Lower leg skin (tissue), 4 donors: ENCODE measurements at regions not wholly inside any gene's neighbourhood (a gene's known extent, or its start where the extent isn't known, plus 50 kb on each side); places are given as distances from the start of the nearest gene placed in this dataset.

Experiments used
- DNase-seq, 2 donors: peaks; one replicate each; pipeline ENCODE4 v3.0.0-alpha.2; 2019; ENCODE audit warnings: low spot score in 2 of 2
- H3K4me3 ChIP-seq: fragments of 200-600 bp; sonication (generic); 2 replicates; pipeline ENCODE4 v1.5.1; 2017; ENCODE audit warnings: mild to moderate bottlenecking, low read depth; ENCODE audit not compliant: poor library complexity, severe bottlenecking
- POLR2A ChIP-seq, 2 donors: fragments of 450-650 bp; IDR thresholded peaks; one replicate each; pipeline ENCODE4 v1.6.1; 2016 to 2017; ENCODE audit warnings: antibody characterized with exemption in 2 of 2, mild to moderate bottlenecking in 1 of 2, moderate library complexity in 1 of 2
- WGBS, 2 donors: methylation state at CpG; one replicate each; pipeline ENCODE4 v1.1.5; 2018; 5-methylcytosine and 5-hydroxymethylcytosine counted together
- intact Hi-C: fragments of 100-400 bp; cut with DNase I; formaldehyde crosslinking; loops from one replicate; pipeline ENCODE4 v1.15.0; 2023; ENCODE audit warnings: low total_unique reads
- TF ChIP-seq, protein P1 (sequence below), 3 donors: fragments of 450-650 bp; IDR thresholded peaks; one replicate each; pipeline ENCODE4 v1.5.1; 2016; ENCODE audit warnings: antibody characterized with exemption in 3 of 3, mild to moderate bottlenecking in 3 of 3, moderate library complexity in 2 of 3

DNA sequence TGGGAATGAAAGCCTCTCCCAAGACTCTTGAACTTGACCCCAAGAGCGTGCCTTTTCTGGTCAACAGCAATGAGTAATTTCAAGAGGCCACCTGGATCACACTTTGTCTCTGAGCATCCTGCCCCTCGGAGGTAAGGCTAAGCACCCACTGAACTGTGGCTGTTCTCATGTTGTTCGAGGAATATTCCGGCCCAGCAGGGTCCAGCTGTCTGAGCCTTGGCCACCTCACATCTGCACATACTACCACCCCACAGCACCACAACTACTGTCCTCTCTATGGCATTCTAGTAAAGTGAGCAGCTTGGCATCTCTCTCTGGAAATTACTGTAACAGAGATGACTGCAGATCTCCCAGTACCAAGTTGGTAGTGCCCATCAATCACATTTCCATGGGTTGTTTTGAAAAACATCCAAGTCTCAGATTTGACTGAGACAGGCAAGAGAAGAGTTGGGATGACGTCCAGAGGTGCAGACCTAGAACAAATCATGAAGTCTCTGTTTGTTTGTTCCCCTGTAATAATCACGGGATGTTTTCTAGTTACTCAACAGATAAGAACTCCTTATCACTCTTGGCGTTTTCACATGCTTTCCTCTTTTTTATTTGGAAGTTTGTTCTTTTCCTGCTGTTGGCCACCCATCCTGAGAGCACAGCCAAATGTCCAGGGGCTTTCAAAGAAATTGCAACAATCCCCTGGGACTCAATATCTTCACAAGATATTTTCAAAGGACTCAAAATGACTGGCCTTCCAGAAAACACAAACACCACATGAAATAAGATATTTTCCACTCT, 336.0 kb upstream of the TNP1 start:
- no peak for TF ChIP-seq POLR2A (IDR thresholded peaks at IDR 0.05)
- TF ChIP-seq, protein P1, sequence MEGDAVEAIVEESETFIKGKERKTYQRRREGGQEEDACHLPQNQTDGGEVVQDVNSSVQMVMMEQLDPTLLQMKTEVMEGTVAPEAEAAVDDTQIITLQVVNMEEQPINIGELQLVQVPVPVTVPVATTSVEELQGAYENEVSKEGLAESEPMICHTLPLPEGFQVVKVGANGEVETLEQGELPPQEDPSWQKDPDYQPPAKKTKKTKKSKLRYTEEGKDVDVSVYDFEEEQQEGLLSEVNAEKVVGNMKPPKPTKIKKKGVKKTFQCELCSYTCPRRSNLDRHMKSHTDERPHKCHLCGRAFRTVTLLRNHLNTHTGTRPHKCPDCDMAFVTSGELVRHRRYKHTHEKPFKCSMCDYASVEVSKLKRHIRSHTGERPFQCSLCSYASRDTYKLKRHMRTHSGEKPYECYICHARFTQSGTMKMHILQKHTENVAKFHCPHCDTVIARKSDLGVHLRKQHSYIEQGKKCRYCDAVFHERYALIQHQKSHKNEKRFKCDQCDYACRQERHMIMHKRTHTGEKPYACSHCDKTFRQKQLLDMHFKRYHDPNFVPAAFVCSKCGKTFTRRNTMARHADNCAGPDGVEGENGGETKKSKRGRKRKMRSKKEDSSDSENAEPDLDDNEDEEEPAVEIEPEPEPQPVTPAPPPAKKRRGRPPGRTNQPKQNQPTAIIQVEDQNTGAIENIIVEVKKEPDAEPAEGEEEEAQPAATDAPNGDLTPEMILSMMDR (IDR thresholded peaks at IDR 0.05), result no peak
- WGBS, 2 donors, result 89 to 90% methylated on average over 7 of the region's 7 CpGs
- intact Hi-C loops, result no loop called here
- DNase-seq, result no peak
- no peak overlapping the region for H3K4me3 ChIP-seq

DNA sequence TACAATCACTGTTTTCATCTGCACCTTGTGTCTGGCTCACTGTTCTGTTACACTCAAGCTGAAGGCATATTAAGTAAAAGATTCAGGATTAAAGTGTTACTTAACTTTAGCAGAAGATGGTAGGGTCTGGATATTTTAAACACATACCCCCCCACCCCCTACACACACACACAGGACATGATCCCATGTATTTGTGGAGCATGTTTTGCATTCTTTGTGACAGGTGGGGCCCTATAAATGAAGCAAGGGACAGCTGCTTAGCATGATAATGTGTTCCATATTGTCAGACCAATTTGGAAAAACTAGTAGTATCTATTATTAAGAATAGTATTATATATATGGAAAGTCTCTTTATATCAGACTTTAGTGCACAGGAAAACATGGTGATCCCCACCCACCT, 335.2 kb upstream of the TNP1 start:
- intact Hi-C loops, result no loop called here
- DNase-seq, result no peak
- H3K4me3 ChIP-seq, result no peak overlapping the region
- TF ChIP-seq POLR2A (IDR thresholded peaks at IDR 0.05), result no peak
- TF ChIP-seq, protein P1 (IDR thresholded peaks at IDR 0.05), result no peak

DNA sequence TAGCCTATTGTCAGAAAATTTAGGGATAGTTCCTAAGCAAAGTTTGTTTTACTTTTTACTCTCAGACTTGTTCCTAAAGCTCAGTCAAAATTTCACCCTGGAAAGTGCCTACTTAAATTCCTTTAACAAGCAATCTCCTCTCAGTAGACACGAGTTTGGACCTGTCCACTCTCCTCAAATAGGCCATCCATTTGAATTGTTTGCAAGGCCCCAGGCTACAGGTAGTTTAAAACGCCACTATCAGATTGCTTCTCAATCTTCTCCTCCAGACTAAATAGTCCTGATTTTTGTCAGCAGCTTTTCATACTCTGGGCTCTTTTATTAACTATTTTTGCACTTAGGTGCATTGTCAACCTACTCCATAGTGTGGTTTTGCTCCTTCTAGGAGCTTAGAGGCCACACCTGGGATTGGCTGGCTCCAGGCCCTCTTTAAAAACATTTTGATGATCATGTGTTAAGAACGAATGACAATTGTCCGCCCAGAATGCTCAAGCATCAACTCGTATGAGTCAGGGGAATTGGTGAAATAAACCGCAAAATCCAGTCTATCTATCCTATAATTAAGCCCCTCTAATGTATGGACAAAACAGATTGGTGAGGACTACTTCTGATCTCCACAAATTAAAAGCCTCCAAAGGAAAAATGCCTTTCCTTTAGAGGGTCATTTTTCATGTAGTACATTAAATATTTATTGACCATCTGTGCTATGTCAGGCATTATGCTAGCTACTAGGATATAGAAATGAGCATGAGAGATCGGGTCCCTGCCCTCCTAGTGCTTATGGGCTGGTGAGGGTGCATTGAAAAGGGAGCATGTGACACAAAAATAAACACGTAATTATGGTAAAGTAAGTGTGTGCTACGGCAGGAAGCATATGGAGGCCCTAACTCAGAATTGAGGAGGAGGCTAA, 333.8 kb upstream of the TNP1 start:
- no peak for DNase-seq
- intact Hi-C loops, result no loop called here
- TF ChIP-seq, protein P1 (IDR thresholded peaks at IDR 0.05), result no peak
- no peak for TF ChIP-seq POLR2A (IDR thresholded peaks at IDR 0.05)
- 59 to 61% methylated on average over 9 of the region's 9 CpGs for WGBS, 2 donors
- no peak overlapping the region for H3K4me3 ChIP-seq

DNA sequence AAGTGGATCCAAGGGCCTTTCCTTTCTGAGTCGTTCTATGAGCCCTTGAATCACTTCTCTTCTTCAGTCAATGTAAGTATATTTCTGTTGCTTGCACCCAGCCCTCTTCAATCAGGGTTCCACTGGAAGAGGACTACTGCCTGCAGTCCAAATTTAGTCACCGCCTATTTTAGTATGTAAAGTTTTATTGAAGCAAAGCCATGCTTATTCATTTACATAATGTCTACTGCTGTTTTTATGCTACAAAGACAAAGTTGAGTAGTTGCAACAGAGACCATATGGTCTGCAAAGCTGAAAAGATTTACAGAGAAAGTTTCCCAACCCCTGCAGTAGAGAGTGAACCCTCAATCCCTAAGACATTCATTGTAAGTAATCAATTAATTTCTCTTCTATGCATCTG, 332.5 kb upstream of the TNP1 start:
- no peak overlapping the region for H3K4me3 ChIP-seq
- 73 to 78% methylated on average over 2 of the region's 2 CpGs for WGBS, 2 donors
- TF ChIP-seq, protein P1 (IDR thresholded peaks at IDR 0.05), result no peak
- no peak for TF ChIP-seq POLR2A (IDR thresholded peaks at IDR 0.05)
- no peak for DNase-seq
- intact Hi-C loops, result no loop called here

DNA sequence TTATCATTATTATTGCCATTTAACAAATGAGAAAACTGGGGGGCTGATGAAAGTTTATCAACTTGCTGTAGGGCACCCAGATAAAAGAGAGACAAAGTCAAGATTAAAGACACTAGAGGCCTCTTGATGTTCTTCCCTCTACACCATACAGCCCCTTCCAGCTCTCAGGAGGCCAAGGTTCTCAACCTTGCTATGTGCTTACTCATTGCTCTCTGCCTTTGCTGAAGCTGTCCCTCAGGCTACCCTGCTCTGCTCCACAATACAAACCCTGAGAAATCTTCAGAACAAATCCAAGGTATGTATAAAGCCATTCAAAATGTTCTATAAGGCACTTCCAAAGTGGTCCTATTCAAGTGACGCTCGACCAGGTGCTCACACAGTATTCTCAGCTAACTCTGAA, 329.9 kb upstream of the TNP1 start:
- TF ChIP-seq POLR2A (IDR thresholded peaks at IDR 0.05), result no peak
- TF ChIP-seq, protein P1 (IDR thresholded peaks at IDR 0.05), result no peak
- 91 to 98% methylated on average over 2 of the region's 2 CpGs for WGBS, 2 donors
- intact Hi-C loops, result no loop called here
- no peak overlapping the region for H3K4me3 ChIP-seq
- DNase-seq, result no peak
